GM21619 (cell line): ENCODE measurements at regions not wholly inside any gene's neighbourhood (a gene's known extent, or its start where the extent isn't known, plus 50 kb on each side); places are given as distances from the start of the nearest gene placed in this dataset.

Experiments used
- ATAC-seq: cut with Tn5 transposase; IDR thresholded peaks from one replicate; pipeline ENCODE4 v1.9.1; 2021; ENCODE audit not compliant: unreplicated experiment

DNA sequence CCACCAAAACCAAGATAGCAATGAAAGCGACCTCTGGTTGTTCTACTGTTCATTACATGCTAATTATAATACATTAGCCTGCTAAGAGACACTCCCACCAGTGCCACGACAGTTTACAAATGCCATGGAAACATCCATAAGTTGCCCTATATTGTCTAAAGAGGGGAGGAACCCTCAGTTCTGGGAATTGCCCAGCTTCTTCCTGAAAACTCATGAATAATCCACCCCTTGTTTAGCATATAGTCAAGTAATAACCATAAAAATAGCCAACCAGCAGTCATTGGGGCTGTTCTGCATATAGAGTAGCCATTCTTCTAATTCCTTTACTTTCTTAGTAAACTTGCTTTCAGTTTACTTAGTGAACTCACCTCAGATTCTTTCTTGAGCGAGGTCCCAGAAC lies 189.8 kb upstream of the SOX11 start:
- no peak for ATAC-seq

DNA sequence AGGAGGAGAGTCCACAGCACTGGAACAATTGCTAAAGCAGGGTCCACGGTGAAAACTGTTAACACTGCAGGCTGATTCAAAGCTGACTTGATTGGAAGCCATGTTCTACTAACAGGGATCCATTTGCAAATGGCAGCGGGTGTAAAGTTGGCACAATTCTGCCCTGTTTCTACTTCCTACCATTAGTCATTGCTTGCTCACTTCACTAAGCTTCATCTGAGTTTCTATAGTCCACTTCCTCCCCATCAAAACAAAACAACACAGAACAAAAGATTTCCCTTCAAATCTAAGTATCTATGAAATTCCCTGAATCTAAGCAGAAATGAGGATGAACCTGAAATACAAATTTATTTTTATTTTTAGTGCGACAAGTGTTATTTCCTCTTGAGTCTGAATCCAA lies 187.4 kb upstream of the SOX11 start:
- ATAC-seq = no peak

DNA sequence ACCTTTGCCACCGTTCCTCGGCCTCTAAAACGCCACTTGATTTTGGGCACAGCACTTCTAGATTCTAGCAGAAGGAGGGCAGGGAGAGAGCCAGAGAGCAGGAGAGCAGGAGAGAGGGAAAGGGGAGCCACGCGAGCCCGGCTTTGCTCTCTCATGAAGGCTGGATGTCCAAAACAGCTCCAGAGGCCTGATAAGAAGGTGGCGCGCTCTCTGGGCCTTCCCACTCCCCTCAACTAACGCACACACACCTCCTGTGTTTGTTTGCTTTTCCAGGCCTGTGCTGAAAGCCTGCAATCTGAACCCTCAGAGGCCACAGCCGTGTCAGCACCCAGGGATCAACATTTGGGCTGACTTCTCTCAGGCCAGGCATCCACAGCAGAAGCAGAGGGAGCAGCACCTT lies 184.8 kb upstream of the SOX11 start:
- ATAC-seq = no peak

DNA sequence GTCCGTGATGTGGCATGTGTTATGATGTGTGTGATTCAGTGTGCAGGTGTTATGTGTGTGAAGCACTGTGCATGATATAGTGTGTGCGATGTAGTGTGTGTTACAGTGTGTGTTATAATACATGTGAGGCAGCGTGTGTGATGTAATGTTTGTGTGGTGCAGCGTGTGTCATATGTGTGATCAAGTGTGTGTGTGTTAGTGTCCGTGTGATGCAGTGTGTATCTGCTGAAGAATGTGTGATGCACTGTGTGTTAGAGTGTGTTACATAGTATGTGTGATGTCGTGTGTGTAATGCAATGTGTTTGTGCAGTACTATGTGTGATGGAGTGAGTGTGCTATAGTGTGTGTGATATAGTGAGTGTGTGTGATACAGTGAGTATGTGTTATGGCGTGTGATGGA lies 182.8 kb upstream of the SOX11 start:
- no peak for ATAC-seq

DNA sequence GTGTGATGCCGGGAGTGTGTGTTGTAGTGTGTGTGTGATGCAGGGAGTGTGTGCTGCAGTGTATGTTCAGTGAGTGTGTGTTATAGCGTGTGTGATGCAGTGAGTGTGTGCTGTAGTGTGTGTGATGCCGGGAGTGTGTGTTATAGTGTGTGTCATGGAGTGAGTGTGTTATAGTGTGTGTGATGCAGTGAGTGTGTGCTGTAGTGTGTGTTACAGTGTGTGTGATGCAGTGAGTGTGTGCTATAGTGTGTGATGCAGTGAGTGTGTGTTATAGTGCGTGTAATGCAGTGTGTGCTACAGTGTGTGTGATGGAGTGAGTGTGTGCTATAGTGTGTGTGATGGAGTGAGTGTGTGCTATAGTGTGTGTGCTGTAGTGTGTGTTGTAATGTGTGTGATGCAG lies 182.1 kb upstream of the SOX11 start:
- ATAC-seq = no peak

DNA sequence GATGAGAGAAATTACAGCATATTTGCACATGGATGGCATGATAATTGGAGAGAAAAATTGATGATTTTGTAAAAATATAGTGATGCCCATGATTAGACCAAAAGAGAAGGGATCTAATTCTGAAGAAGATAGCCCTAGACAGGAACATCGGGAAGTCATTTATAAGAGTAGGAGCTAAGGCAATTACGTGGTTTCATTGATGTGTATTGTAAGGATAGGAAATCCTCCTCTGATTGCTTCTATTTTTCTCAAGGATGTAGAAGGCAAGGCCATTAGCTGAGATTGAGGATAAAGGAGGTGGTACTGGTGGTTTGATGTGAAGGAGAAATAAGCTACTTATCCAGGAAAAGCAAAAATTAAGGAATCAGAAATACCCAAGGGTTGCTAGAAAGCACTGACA lies 176.5 kb upstream of the SOX11 start:
- ATAC-seq = no peak

DNA sequence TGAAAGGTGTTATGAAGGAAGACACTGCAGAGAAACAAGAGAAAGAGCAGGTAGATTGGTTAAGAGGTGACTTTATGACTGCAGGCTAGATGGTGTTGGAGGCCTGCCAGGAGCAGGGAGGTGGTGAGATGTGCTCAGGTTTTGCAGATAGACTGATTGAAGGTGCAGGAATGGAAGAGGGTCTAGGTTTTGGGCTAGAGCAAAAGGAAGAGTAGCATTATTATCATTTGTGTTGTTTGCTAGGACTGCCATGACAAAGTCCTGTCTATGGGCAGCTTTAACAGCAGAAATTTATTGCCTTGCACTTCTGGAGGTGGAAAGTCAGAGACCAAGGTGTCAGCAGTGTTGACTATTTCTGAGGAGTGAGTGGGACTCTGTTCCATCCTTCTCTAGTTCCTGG lies 172.9 kb upstream of the SOX11 start:
- ATAC-seq = no peak

DNA sequence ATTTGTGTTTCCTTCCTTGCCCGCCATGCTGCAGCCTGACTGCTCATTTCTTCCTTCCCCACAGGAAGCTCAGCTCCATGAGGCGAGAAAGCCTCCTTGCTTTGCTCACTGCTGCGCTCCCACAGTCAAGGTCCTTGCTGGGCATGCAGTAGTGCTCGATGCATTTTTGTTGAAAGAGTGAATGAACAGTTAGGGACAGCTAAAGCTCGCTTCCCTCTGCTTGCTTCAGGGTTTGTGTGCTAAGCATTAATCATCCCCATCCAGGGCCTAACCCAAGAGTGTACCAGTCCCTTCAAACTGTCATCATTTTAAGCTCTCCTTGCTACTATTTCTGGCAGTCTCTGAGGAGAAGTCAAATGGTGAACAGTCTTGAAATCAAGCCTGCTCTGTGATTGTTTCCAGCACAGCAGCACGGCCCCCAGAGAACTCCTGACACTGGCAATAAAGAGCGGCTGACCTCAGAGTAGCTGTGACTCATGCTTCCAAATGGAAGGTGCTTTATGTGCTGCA lies 171.7 kb upstream of the SOX11 start:
- no peak for ATAC-seq

DNA sequence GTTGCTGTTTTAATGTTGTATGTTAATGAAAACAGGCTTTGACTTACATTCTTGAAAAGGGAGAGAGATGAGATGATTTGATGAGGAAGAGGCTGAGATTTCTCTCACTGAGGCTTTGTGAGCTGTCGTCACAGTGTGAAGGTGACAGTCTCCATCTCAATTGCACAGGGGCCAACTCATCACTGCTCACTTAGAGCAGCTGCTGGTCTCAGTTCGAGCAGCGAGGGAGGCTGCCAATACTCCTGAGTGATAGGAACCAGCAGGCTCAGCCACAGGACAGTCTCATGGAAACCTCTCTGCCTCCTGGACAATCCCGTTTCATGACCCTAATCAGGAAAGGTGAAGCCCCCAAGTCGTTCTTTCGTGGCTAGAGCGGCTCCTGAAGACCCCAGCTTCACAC lies 170.7 kb upstream of the SOX11 start:
- no peak for ATAC-seq

DNA sequence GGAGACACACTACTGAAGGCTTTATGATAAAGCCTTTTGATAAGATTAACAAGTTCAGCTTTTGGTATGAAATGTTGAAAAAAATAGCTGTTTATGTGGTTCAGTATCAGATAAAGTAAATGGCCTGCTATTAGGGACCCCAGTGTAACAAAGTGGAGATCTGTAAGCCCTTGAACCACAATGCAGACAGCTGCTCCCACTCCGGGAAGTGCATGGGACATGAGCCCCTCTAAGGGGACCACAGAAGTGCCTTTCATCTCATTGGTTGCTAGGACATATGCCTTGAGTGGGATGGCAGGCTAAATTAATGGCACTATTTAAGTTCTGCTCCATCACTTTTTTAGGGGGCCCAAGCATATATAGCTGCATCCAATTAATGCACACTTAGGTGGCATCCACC lies 167.6 kb upstream of the SOX11 start:
- no peak for ATAC-seq

DNA sequence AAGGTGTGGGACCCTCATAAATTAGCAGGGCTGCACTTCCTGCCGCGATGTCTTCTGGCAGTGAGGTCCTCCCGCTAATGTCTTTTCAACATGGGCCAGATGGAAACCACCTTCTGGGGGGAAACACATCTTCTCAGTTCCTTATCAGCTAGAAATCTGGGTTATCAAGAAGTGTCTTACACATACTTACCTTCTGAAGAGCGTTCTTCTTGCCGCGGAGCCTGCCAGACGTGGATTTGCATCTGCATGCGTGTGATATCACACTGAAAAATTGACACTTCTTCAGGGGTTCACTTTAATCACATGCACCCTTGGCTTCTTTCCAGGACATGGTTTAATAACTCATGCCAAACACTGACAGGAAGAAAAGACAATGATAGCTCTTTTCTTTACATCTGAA lies 163.5 kb upstream of the SOX11 start:
- ATAC-seq = no peak

DNA sequence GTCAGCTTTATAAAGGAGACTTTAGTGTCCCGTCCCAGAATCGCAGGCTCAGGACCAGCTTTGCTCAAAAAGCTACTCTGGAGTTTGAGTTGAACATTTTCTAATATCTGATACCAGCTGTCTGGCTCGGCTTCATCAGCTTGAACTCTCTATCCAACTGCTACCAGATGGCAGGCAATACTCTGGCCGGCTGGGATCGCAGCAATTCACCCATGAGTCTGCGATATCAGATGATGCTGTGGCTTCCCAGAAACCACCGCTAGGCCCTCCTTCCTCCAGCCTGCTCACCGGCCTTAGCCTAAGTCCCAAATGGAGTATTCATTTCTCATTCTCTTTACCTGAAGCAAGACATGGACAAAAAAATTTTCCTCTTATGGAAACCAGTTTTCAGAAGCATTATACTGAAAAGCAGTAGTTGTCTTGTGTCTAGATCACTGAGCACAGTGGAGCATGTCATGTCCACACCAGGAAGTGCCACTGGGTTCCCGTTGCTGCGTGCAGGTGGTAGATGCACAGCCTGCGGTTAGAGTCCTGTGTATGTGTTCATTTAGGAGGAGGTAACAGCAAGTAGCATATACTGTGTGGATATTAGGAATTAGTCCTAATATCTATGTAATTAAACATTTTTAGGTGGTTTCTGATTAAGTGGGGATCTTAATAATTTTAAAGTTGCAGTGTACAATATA lies 162.0 kb upstream of the SOX11 start:
- no peak for ATAC-seq

DNA sequence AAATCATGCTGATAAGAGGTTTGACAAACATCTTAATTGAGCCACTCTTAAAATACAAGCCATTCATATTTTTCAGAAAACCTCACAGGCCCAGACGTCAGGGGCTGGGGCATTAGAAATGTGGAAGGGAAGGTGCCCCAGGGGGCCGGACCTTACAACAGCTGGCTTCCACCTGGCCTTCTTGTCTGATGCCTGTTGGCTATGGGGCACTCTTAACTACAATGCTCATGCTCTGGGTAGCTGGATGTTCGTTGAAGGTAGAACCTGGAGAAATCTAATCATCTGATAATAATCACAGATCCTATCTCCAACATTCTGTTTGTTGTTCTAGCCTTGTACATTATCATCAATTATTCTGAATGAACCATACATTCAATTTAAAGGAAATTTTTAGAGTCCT lies 156.9 kb upstream of the SOX11 start:
- no peak for ATAC-seq

DNA sequence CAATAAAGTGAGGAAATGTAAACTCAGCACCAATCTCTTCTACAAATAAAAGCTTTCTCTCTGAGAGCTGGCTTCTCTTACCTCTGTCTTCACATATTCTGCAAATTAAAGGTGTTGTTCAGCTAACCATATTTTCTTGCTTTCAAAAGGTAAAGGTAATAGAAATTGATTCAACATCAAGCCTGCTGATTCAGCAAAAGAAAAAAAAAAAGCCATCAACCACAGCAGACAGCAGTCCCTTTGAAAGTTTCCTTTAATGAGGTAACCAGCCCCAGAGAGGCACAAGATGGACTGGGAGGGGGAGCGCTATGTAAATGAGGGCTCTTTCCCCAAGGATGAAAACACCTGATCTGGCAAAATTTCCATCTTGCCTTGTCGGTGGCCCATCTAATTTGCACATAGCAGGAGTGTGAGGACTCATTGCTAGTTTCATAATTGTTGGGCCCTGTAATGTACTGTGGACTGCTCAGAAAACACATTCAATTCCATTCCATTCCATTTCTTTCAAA lies 154.9 kb upstream of the SOX11 start:
- ATAC-seq = no peak

DNA sequence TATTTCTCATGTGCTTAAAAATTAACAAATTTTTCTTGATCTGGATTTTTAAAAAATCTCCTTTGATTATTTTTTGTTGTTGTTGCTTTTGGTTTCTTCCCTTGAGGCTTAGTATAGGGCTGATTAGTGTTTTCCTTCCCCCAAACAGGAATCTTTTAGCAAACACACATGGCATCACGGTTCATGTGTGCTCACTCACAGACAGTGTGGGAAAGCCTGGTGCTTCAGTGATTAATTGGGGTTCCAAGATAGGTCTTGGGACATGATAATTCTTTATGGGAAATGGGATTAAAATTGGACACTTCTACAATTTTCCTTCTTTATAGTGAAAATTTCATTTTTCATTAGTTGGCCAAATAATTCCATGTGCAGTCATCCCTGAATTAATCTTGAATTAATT lies 153.9 kb upstream of the SOX11 start:
- no peak for ATAC-seq

DNA sequence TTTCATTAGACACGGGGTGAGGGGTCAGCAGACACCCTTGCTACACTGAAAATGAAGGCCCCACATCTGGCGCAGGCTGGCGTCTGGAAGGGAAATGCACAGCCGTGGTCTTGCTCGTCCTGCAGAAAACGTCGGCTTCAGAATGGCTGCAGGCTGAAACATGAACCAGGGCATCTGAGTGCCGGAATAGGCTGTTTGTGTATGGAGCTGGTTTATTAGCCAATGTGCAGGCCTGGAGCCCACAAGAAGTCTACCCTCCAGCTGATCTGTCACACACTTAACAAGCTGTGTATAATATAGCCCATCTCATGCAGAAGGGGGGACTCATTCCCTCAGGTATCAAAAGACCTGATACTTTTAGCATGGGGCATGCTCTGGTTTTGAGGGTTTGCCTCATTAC lies 153.4 kb upstream of the SOX11 start:
- ATAC-seq = no peak

DNA sequence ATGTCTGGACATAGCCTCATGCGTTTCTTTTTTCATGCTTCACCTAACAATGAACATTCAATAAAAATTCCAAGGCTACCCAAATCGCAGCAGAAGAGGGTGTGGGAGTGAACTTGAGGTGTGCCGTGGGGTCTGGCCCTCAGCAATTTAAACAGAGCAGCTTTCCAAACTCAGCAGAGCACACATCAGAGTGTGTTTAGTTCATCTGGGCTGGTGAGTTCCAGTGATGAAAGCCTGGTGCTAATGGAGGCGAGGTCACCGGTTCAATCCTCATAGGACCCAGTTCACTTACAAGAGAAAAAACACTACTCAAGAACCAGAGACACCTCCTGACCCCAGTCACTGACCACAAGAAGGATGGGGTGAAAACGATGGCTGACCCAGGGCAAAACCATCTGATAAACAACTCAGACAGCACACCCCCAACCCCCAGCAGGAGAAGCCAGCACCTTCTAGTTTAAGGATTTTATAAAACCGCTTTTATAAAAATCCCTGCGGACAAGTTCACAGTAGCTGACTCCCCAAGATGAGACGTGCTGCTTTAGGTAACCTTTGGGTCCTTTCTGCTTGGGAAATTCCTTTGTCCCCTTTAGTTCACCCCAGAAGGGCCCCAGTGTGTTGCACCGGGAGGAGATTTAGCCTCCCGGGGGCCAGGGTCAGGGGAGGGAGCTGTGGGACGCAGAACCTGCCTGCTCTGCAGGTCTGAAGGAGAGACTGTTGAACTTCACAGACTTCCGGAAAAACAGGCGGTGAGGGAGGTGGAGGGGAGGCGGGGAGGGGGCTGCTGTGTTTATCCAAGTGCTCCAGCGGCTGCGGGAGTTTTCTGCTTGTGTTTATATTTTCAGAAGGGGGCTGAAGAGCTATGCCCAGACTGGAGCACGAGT lies 152.7 kb upstream of the SOX11 start:
- no peak for ATAC-seq

DNA sequence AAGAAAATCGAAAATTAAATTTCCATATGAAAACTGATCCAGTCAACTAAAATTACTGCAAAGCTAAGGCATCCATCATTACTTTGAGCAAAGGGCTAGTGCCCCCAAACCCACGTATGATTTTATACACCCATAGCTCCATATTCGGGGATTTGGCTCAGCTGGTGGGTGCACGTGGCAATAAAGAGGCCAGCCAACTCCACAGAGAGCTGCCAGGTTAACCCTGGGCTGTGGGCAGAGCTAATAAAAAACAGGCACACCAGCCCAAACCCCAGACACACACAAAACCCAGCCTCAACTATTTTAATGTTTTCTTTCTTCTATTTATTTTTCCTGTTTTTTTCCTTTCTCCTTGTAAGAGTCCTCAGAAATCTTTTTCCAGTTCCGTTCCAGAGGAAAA lies 151.3 kb upstream of the SOX11 start:
- ATAC-seq = no peak

DNA sequence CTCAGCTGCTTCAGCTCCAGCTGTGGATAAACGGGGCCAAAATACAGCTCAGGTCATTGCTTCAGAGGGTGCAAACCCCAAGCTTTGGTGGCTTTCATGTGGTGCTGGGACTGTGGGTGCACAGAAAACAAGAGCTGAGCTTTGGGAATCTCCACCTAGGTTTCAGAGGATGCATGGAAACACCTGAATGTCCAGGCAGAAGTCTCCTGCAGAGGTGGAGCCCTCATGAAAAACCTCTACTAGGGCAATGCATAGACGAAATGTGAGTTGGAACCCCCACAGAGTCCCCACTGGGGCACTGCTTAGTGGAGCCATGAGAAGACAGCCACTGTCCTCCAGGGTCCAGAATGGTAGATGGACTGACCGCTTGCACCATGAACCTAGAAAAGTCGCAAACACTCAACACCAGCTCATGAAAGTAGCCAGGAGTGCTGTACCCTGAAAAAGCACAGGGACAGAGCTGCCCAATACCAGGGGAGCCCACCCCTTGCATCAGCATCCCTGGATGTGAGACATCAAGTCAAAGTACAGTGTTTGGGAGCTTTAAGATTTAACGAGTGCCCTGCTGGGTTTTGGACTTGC lies 147.9 kb upstream of the SOX11 start:
- no peak for ATAC-seq

DNA sequence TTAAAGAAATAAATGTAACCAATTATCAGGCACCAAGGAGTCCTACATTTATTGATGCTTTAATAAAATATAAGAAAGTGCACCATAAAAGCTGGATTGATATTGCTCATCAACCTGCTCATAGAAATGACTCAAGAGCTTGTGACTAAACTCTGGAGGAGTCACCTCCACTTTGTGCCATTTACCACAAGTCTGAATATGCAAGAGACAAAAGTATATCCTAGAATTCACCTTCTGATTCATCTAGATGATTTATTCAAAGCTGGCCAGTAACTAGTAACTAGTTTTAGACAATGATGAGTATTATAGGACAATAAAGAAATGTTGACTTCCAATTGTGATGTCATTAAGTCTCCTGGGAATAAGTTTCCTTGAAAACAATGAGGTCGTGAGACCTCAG lies 146.0 kb upstream of the SOX11 start:
- no peak for ATAC-seq

DNA sequence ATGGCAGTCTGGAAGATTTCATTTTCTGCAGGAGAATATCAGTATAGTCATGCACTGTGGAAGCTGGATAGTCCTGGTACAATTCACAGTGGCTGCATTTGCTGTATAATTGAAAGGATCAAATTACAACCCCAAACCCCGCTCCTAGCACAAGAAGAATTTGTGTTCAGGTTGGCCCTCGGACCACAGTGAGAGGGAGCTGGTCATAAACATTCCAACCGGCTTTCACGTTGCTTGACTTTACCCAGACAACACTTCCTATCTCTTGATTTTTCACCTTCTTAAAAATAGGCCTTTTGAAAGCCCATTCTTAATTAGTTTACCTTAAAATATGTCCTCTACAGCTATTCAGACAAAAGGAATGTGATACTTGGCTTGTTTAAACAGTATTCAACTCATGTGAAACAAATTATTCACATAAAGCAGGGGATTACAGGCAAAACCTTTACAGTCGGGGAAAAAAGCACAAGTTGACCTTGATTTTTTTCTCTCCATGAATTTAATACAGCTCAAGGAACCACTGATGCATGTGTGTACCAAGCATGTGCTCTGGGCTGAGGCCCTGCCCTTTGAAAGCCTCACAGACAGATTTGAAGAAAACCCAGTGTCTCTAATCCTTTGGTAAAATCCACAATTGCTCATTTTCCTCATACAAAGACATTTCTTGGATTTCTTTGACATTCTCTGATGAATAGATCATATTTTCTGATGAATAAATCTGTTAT lies 143.0 kb upstream of the SOX11 start:
- no peak for ATAC-seq
